ENCODE measurements at regions not wholly inside any gene's neighbourhood (a gene's known extent, or its start where the extent isn't known, plus 50 kb on each side); places are given as distances from the start of the nearest gene placed in this dataset.

- DNase-seq (ENCODE audit: extremely low read depth, low read depth): no peak
These were observed 65.5 kb downstream of the ANKRD60 start for GRCh38 chr20:58162986-58163385.

GRCh38 chr20:58161192-58161591 is 67.3 kb downstream of the ANKRD60 start:
- DNase-seq (ENCODE audit: extremely low read depth, low read depth): no peak

- no peak for DNase-seq (ENCODE audit: extremely low read depth, low read depth)
These were observed 67.9 kb downstream of the ANKRD60 start for GRCh38 chr20:58160451-58161061.

- DNase-seq (ENCODE audit: extremely low read depth, low read depth): no peak
These were observed 73.1 kb downstream of the ANKRD60 start for GRCh38 chr20:58155148-58155925.

DNA sequence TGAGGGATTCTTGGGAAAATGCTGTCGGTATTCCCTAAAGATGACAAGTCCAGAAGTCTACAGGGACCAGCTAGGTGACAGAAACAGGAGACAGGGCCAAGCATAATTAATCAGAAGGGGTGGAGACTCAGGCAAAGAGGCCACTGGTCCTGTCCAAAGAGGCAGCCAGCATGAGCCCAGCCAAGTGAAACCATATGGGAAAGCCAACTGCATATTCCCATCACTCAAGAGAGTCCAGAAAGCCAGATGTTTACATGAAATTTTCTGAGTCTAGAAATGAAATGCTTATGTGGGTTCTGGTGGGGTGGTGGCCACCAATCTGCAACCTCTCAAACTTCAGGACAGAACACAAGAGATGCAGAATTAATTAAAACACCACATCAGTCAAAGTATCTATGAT is 74.3 kb downstream of the ANKRD60 start:
- DNase-seq (ENCODE audit: extremely low read depth, low read depth): no peak

- DNase-seq (ENCODE audit: extremely low read depth, low read depth): no peak
These were observed 75.3 kb downstream of the ANKRD60 start for GRCh38 chr20:58153121-58153520.

- DNase-seq (ENCODE audit: extremely low read depth, low read depth): no peak
These were observed 77.7 kb downstream of the ANKRD60 start for GRCh38 chr20:58150772-58151171.

GRCh38 chr20:58149437-58150091 is 78.9 kb downstream of the ANKRD60 start:
- DNase-seq (ENCODE audit: extremely low read depth, low read depth): no peak

- no peak for DNase-seq (ENCODE audit: extremely low read depth, low read depth)
These were observed 79.6 kb downstream of the ANKRD60 start for GRCh38 chr20:58148891-58149290.

- no peak for DNase-seq (ENCODE audit: extremely low read depth, low read depth)
These were observed 80.7 kb downstream of the ANKRD60 start for GRCh38 chr20:58147628-58148370.

DNA sequence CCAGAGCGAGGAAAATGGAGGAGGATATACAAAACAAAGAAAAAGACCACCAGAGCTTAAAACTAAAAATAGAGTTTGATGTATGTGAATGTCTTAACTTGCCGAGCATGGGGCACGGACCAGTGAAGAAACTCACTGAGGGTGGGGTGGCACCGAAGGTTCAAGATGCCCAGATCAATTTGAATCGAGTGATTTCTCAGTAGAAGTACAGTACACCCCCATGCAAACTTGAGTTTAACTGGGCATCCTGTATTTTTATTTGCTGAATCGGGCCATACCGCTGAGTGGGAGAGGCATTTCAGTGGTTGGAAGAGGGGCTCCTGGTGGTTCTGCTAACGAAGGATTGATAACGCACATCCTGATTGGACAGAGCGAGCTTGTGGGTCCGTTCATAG is 81.7 kb downstream of the ANKRD60 start:
- no peak for DNase-seq (ENCODE audit: extremely low read depth, low read depth)

GRCh38 chr20:58146081-58146745 is 82.2 kb downstream of the ANKRD60 start:
- no peak for DNase-seq (ENCODE audit: extremely low read depth, low read depth)

DNA sequence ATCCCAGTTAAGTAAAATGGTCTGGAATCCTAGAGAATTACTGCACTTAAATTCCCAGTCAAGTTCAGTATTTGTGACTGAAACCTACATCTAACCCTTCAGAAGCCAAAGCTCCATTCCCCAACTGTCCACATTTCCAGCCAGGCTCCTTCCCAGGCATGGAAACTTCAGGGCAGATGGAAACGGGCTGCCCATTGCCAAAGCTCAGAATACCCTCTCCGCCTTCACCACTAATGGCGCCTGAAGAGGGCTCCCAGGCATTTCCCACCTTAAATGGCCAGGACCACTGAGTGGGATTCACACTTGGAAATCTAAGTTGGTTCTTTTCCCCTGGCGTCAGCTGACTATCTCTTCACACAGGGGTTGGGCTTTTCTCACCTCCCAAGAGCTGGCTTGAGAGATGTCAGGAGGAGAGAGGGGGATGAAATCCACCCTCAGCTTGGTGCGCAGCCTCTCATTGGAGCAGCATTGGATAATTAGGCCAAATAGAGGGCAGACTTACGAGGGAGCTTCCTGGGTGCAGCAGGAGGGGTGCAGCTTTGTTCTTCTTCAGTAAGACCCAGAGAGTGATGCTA is 82.9 kb downstream of the ANKRD60 start:
- no peak for DNase-seq (ENCODE audit: extremely low read depth, low read depth)

DNA sequence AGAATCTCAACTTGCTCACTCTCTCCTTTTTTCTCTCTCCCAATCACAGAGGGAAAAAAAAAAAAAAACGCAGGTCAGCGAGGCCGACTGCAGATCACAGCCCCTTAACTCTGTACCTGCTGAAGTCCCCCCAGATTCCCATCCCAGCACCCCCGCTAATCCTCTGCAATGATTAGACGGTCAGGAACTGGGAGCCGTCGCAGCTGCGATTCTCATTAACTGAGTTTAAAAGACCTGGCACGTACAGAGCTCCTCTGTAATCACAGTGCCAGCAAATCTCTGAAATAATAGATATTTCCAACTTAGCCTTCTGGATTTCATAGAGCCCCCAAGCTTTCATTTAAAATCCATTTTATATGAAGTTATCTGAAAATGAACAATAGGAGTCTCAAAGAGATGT is 84.4 kb downstream of the ANKRD60 start:
- DNase-seq (ENCODE audit: extremely low read depth, low read depth): no peak

DNA sequence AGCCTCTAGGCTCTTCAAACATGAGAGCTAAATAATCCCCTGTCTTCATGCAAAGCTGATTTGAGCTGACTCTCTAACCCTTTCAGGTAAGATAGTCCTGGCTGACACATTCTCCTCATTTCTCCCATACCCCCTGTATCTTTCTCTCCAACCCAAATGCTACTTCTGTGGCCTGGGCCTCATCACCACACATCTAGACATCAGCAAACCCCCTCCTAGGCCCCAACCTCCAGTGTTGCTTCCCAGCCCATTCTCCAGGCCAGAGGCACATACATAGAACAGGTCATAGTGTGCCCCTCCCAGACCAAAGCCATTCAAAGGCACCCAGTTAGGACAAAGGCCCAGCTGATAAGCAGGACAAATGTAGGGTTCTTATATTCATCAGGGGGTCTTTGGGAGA is 84.9 kb downstream of the ANKRD60 start:
- DNase-seq (ENCODE audit: extremely low read depth, low read depth): no peak

GRCh38 chr20:58142843-58143185 is 85.6 kb downstream of the ANKRD60 start:
- no peak for DNase-seq (ENCODE audit: extremely low read depth, low read depth)

- DNase-seq (ENCODE audit: extremely low read depth, low read depth): no peak
These were observed 86.2 kb downstream of the ANKRD60 start for GRCh38 chr20:58141971-58142842.

GRCh38 chr20:58141496-58141895 is 87.0 kb downstream of the ANKRD60 start:
- DNase-seq (ENCODE audit: extremely low read depth, low read depth): no peak

DNA sequence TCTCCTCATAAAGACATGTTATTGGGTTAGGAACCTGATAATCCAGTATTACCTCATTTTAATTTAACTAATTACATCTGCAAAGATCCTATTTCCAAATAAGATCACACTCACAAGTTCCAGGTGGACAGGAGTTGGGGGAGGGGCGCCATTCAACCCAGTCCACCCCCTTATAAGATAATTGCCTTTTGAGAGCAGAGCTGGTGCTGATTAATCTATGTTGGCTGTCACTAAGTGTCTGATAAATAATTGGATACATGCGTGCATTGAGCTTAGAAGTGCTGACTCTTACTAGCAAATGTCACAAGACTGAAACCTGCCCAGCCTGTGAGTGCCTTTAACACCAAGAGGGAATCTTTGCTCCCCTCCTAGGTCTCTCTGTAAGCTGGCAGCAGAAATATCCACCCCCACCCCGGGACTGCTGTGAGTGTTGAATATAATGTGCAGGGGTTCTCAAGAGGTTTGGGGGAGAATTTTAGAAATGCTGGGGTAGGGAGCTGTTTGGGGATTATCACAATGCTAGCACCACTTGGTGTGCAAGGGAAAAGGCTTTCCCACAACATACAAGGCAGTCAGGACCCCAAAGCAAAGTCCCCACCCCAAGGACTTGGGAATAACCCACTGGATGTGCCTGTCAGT is 87.5 kb downstream of the ANKRD60 start:
- no peak for DNase-seq (ENCODE audit: extremely low read depth, low read depth)
